ENCODE measurements at regions not wholly inside any gene's neighbourhood (a gene's known extent, or its start where the extent isn't known, plus 50 kb on each side); places are given as distances from the start of the nearest gene placed in this dataset.
"Not testable (repeated sequence)": the region's sequence is repeated elsewhere in the genome, so short reads cannot be mapped to it uniquely, and the experiment has no call there.

DNA sequence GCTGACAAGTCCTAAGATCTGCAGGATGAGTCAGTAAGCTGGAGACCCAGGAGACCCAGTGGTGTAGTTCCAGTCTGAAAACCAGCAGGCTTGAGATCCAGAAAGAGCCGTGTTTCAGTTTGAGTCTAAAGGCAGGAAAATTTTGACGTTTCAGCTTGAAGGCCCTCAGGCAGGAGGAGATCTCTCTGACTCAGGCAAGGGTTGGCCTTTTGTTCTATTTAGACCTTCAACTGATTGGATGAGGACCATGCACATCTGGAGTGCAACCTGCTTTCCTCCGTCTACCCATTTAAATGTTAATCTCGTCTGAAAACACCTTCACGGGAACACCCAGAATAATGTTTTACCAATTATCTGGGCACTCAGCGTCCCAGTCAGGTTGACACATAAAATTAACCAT, 69.5 kb downstream of the NPIPA7 start:
- DNase-seq (ENCODE audit: low spot score); intact Hi-C loops (cut with DNase I): not testable (repeated sequence)

DNA sequence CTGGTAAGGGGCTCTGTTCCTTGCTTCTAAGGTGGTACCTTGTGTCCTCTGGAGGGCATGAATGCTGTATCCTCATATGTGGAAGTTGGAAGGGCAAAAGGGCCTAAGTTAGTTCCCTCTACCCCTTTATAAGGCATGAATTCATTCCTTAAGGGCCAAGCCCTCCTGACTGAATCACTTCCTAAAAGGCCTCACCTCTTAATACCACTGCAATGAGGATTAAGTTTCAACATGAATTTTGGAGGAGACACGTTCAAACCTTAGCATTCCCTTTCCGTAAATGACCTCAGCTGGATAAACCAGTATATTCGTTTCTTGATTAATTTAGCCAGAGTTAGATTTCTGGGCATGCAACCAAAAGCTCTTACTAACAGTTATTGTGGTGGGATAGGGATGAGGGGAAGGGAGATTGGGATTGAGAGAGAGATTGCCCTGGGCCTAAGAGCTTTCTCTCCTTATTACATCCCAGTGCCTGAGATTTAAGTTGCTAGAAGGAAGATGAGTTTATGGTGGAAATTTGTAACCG, 70.8 kb downstream of the NPIPA7 start:
- intact Hi-C loops (cut with DNase I); DNase-seq (ENCODE audit: low spot score): not testable (repeated sequence)

DNA sequence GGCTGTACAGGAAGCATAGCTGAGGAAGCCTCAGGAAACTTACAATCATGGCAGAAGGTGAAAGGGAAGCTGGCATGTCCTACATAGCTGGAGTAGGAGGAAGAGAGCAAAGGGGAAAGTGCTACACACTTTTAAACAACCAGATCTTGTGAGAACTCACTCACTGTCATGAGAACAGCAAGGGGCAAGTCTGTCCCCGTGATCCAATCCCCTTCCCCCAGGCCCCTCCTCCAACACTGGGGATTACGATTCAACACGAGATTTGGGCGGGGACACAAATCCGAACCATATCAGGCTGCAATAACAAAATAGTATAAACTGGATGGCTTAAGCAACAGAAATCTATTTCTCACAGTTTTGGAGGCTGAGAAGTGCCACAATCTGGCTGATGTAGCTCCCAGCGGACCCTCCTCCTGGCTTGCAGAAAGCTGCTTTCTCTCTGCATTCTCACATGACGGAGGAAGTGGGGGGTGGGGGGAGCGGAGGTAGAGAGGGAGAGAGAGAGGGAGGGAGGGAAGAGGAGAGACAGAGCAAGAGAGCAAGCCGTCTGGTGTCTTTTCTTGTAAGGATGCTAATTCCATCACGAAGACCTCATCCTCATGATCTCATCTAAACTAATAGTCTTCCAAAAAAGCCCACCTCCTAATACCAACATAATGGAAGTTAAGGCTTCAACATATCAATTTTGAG, 72.9 kb downstream of the NPIPA7 start:
- intact Hi-C loops (cut with DNase I); DNase-seq (ENCODE audit: low spot score): not testable (repeated sequence)

DNA sequence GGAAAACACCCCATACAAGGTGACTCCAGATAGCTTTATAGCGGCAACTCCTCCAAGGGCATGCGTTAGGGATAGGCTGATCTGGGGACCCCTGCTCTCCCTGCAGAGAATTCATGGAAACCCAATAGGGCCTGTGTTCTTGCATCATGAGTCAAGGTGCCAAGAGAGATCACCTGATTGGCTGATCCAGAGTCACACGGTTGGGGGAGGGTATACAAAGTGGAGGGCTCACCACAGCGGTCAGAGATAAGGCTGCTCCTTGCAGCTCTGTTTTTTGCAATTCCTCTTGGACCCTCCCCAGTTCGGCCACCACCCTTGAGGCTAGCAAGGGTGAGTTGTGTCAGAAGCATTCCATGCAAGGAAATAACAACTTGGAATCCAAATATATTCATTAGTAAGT, 79.6 kb downstream of the NPIPA7 start:
- intact Hi-C loops (cut with DNase I), result not testable (repeated sequence)

DNA sequence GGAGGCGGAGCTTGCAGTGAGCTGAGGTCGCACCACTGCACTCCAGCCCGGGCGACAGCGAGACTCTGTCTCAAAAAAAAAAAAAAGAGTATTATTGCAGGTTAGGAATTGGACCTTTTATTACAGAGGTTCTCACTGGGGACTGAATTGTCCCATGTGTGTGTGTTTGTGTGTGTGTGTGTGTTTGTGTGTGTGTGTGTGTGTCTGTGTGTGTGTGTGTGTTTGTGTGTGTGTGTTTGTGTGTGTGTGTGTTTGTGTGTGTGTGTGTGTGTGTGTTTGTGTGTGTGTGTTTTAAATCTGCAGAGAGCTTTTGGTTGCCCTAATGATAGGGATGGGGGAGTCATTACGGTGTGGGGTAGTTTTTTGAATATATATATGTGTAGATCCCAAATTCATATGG, 84.9 kb downstream of the NPIPA7 start:
- DNase-seq (ENCODE audit: low spot score); intact Hi-C loops (cut with DNase I): not testable (repeated sequence)

More for the DNA sequence above, 79.6 kb downstream of the NPIPA7 start:
- DNase-seq (ENCODE audit: low spot score), result not testable (repeated sequence)

DNA sequence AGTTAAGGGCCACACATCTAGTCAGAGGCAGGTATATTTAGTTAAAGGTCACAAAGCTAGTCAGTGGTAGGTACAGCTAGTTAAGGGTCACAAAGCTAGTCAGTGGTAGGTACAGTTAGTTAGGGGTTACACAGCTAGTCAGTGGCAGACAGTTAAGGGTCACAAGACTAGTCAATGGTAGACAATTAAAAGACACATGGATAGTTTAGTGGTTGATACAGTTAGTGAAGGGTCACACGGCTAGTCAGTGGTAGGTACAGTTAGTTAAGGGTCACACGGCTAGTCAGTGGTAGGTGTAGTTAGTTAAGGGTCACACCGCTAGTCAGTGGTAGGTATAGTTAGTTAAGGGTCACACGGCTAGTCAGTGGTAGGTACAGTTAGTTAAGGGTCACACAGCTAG, 110.0 kb downstream of the NPIPA7 start:
- DNase-seq (ENCODE audit: low spot score); intact Hi-C loops (cut with DNase I): not testable (repeated sequence)

DNA sequence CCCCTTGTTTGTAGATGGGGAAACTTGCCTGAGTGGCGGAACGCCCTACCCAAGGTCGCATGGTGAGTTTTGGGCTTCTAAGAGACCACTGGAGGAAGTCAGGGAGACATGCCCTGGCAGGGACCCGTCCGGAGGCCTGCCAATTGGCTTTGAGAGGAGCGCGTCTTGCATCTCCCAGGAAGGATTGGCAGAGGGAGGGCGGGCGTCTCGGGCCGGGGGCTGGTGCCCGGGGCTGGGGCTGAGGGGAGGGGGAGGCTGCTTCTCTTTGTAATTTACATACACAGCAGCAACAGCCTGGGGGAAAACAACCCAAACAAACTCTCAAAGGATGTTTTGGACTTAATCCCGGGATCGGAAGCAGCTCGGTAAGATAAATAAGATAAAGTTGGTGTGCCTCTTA, 110.5 kb downstream of the NPIPA7 start:
- intact Hi-C loops (cut with DNase I); DNase-seq (ENCODE audit: low spot score): not testable (repeated sequence)

DNA sequence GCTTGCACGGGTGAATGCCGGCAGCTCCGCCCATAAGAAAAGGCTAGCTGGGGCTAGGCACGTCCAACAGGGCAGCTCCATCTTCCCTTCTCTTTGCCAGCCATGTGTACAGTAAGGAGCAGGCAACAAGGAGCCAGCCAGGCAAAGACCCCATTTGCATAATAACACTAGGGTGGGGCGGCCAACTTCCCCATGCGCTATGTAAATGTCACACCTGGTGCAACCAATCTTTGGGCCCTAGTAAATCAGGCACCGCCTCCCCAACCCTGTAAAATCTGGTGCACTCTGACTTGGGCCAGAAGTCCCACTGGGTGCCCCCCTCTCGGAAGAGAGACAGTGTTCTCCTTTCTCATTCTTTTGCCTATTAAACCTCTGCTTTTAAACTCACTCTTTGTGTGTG, 115.2 kb downstream of the NPIPA7 start:
- DNase-seq (ENCODE audit: low spot score); intact Hi-C loops (cut with DNase I): not testable (repeated sequence)

DNA sequence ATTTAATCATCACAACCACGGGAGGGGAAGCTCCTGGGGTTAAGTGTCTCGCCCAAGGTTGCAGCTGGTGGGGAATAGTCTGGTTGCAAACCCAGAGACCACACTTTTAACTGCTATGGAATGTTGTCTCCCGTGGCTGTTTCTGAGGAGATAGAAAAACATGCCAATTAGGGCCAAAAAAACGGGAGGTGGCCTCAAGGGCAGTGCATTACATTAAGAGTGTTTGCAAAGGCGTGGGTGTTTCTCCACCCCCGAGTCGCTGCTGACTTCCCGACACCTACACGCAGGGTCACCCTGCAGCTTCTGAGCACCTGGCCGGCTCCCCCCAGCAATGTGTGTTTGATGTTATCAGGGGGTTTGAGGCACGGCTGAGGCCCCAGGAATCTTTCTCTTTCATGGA, 116.1 kb downstream of the NPIPA7 start:
- intact Hi-C loops (cut with DNase I); DNase-seq (ENCODE audit: low spot score): not testable (repeated sequence)

DNA sequence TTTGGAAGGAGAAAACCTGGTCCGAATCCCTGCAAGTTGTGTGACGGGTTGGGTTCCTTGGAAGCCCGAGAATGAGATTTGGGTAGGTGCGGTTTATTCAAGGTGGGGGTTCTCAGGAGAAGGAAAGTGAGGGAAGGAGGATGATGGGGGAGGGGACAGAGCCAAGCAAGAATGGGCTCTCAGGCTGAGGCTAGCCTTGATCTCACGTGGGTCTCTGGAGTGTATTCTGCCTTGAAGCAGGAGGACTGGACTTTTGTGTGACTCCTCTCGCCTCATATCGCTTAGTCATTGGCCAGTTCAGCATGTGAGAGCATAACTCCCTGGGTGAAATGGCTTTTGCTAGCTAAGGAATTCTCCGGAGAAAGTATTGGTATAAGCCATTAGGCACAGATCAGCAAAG, 120.9 kb downstream of the NPIPA7 start:
- intact Hi-C loops (cut with DNase I); DNase-seq (ENCODE audit: low spot score): not testable (repeated sequence)

DNA sequence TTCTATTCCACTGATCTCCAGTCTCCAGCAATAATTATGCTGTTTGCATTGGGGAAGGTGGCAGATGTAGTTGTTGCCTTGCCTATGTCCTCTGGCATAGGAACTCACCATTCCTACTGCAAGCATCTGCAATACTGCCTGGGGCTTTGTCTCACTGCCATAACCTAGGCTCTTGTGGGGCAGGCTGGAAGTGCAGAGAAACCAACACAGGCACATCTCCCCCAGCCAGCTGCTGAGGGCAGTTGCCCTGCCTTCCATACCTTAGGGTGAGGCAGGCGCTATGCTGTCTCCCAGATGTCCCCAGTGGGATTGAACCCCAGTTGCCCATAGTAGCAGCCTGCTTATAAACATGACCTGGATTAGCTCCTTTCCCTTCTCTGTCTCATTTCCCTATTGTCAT, 128.1 kb downstream of the NPIPA7 start:
- intact Hi-C loops (cut with DNase I); DNase-seq (ENCODE audit: low spot score): not testable (repeated sequence)

DNA sequence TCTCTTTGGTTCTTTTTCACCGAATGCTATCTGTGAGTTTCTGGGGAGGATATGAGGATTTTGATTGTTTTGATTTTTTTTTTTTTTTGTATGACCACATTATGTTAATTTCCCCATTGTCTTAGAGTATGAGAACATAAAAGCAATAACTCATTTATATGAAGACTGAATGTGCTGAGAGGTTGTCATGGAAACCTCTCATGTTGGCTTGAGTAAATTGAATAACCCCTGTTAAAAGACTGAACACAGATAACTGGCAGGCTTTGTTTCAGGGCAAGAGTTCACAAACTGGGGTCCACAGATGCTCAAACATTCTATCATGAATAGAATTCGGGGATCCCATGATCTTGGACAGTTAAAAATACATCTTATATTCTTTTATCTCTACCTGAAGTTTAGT, 129.4 kb downstream of the NPIPA7 start:
- intact Hi-C loops (cut with DNase I); DNase-seq (ENCODE audit: low spot score): not testable (repeated sequence)

DNA sequence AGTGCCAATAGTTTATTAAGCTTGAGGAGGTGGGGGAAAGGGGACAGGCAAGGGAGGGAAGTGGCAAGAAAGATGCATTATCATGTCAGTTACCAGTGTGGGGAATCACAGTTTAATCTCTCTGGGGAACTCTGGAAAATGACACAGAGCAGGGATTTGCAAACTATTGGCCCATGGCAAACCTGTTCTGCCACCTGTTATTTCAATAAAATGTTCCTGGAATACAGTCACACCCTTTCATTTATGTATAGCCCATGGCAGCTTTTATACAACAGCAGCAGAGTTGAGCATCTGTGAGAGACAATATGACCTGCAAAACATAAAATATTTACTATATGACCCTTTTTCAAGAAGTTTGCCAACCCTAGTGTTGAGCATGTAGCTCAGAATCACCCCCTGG, 140.5 kb downstream of the NPIPA7 start:
- DNase-seq (ENCODE audit: low spot score); intact Hi-C loops (cut with DNase I): not testable (repeated sequence)

DNA sequence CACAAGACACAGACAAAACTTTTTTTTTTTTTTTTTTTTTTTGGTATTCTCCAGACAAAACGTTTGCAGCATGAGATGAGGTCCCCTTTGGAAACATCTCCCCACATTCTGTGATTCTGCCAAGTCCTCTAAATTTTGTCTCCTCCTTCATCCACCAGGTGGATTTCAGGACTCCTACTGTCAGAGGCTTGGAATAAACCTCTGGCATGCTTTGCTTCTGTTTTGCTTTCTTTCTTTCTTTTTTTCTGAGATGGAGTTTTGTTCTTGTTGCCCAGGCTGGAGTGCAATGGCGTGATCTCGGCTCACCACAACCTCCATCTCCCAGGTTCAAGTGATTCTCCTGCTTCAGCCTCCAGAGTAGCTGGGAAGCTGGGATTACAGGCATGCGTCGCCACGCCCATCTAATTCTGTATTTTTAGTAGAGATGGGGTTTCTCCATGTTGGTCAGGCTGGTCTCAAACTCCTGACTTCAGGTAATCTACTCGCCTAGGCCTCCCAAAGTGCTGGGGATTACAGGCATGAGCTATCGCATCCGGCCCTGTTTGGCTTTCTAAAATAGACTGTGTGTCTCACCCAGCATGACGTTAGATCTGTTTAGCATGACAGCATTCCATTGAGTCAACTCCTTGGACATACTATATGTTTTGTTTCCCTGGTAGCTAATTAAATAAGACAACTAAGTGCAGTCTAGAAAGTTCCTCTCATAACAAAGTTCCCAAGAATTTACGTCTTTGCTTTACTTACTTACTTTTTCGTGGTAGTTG, 142.5 kb downstream of the NPIPA7 start:
- intact Hi-C loops (cut with DNase I); DNase-seq (ENCODE audit: low spot score): not testable (repeated sequence)

DNA sequence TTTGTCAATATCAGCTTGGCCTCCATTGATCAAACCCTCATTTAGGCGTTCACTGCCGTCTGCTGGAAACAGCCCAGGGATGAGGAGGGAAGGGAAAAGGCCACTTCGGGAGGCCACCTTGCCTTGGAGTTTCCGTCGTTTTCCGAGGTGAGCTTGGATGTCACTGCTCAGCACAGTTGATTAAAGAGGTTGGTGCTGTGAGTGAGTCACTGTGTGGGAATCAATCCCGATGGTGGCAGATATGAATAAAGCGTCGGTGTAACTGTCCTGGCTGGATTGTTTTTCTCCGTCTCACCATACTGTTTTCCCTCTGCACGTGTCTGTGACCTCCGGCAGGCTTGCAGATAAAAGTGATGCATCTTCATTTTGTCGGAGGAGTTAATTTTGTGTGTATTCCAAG, 148.1 kb downstream of the NPIPA7 start:
- intact Hi-C loops (cut with DNase I), result not testable (repeated sequence)

DNA sequence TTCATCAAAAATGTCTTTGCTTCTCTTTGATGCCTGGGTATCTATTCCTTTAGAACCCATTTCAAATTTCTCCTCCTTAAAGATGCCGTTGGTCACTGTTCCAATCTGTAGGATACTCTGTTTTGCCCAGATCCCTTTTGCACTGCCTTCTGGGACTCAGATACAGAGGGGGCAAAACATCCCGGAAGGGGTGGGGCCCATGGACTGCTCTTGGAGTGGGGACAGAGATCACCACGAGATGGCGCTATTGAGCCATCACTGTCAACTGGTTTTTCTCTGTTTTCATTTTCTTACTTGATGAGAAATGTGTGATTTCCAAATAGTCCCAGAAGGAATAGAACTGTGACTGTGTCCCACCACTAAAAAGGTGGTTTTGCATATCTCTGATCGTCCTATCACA, 151.8 kb downstream of the NPIPA7 start:
- intact Hi-C loops (cut with DNase I); DNase-seq (ENCODE audit: low spot score): not testable (repeated sequence)

More for the DNA sequence above, 148.1 kb downstream of the NPIPA7 start:
- not testable (repeated sequence) for DNase-seq (ENCODE audit: low spot score)

DNA sequence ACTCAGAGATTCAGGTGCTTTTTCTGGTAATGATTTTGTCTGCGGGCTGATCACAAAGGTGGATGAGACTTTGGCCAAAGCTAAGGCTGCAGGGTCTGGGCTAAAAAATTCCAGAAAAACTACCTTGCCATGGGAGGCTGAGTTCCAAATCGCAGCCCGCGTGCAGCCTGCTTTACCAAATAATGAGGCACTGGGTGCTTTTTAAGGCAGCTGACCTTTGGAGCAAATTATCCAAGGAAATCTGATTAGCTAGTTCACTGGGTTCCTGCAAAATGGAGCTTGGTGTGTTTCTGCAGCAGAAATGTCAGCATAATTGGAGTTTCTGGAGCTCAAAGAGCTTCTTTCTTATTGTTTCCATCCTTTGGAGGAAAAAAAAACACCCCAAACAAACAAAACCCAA, 156.6 kb downstream of the NPIPA7 start:
- intact Hi-C loops (cut with DNase I), result not testable (repeated sequence)

DNA sequence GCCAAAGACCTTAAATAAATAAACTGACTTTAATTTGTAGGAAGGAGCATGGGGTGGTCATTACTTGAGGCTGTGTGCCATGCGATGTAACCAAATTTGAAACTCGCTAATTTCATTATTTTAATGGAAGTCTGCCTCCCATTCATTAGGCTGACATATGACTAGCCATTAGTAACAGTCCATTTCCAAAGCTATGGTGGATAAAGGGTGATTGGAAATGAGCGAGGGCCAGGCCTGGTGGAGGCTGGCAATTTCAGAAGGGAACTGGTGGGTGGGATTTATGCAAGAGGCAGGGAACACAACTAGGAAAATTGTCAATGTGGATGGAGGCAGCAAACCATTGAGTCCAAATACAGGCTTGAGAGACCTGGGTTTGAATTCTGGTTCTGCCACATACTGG, 157.2 kb downstream of the NPIPA7 start:
- intact Hi-C loops (cut with DNase I); DNase-seq (ENCODE audit: low spot score): not testable (repeated sequence)

More for the DNA sequence above, 156.6 kb downstream of the NPIPA7 start:
- DNase-seq (ENCODE audit: low spot score), result not testable (repeated sequence)

DNA sequence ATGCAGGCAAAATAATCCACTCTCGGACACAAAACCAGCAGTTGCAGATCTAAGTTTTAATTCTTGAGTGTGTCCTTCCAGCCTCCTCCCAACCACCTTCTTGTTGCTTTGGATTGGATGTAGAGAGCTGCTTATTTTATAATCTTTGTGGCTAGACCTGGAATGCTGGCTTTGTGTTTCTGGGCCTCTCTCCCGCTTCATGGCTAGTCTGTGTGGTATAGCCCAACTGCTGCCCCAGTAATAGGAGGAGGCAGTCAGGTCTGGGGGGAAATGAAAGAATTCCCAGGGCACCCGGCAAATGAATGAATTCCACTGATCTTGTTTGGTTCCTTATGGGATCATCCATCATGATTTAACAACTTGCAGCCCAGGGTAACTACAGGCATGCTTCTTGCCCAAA, 170.8 kb downstream of the NPIPA7 start:
- DNase-seq (ENCODE audit: low spot score); intact Hi-C loops (cut with DNase I): not testable (repeated sequence)

DNA sequence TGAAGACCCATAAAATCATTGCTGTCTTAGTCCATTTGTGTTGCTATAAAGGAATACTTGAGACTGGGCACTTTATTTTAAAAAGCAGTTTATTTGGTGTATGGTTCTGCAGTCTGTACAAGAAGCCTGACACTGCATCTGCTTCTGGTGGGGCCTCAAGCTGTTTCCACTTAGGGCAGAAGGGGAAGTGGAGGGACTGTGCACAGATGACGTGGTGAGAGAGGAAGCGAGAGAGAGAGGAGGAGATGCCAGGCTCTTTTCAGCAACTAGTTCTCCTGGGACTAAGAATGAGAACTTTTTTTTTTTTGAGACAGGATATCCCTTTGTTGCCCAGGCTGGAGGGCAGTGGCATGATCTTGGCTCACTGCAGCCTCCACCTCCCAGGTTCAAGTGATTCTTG, 171.9 kb downstream of the NPIPA7 start:
- DNase-seq (ENCODE audit: low spot score); intact Hi-C loops (cut with DNase I): not testable (repeated sequence)
